ENCODE measurements at regions not wholly inside any gene's neighbourhood (a gene's known extent, or its start where the extent isn't known, plus 50 kb on each side); places are given as distances from the start of the nearest gene placed in this dataset.
"Not testable (repeated sequence)": the region's sequence is repeated elsewhere in the genome, so short reads cannot be mapped to it uniquely, and the experiment has no call there.

DNA sequence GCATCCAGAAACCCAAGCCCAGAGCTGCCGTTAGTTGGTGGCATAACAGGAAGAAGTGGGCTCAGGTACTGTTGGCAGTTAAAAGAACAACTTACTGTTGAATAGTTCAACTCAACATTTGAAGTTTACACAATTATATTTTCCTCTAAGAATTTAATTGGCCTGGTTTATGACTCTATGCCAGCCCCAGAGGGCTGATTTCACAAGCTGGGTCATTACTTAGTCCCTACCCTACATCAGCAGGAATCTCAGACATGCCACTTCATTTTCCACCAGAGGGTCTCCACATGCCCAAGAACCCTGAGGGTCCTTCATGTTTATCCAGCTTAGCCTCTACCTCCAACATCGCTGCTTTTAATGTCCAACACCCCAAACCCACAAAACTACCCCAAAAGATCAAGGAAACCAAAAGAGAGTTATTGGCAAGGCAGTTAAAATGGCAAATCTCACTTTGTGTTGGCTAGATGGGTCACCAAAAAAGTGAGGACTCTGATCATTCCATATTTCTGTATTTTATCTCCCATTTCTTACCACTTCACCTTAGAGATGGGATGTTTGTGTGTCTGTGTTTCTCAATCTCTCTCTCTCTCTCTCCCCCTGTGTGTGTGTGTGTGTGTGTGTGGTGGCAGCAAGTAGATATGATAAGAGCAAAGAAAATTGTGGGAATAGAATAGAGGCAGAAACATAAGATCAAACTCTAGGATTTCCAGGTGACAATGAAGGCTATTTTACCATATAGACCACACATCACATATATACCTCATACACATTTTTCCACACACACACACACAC, 112.5 kb upstream of the TBX18 start:
- DNase-seq (ENCODE audit: low read depth, low spot score) = no peak

GRCh38 chr6:84872996-84873723, 108.8 kb upstream of the TBX18 start:
- no peak for DNase-seq (ENCODE audit: low read depth, low spot score)

DNA sequence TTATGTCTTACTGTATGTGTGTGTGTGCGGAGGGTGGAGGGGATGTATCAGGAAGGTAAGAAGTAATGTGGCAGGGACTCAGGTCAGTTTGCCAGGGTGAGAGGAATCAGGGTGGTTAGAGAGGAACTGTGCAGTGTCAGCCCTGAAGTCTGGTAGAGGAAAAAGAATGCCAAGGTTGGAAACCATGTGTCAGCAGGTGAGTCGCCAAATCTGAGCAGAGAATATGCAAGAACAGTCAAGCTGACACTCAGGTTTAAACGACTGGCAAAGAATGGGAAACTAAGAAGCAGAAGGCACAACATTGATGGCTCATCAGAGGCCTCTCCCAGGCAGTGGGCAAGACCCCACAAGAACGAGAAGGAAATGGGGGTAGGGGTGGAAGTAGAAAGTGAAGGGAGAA, 107.5 kb upstream of the TBX18 start:
- no peak for DNase-seq (ENCODE audit: low read depth, low spot score)

GRCh38 chr6:84870672-84871071, 106.3 kb upstream of the TBX18 start:
- no peak for DNase-seq (ENCODE audit: low read depth, low spot score)

GRCh38 chr6:84868149-84868548, 103.8 kb upstream of the TBX18 start:
- DNase-seq (ENCODE audit: low read depth, low spot score) = no peak

DNA sequence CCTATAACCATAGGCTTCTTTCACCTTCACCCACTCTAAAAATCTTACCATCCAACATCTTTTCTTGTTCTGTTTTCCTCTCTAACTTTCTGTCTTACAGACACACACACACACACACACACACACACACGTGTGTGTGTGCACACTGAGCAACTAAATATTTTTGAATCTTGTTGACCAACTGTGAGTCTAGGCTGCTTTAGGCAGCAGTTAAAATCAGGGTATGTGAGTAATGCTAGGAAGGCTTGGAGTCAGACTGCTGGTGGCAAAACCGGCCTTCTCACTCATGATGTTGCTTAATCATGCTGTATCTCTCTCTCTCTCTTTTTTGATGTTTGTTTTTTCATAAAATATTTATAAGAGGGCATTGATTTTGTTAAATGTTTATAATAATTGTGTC, 103.1 kb upstream of the TBX18 start:
- no peak for DNase-seq (ENCODE audit: low read depth, low spot score)

DNA sequence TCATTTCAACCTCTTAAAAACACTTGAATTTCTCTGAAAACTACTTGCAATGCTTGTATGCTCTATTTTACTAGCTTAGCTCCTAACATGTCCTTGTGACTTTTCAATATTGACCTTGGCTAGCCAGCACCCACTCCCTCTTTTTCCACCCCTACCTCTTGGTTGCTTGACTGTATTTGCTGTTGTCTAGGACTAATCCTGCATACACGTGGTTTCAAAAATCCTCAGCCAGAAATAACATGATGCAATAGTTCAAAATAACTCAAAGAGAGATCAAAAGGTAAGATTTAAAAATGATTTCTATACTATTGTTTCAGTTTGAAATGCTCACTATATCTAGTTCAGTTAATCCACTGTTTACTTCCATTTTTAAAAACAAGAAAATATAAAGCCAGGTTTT, 102.3 kb upstream of the TBX18 start:
- no peak for DNase-seq (ENCODE audit: low read depth, low spot score)

- DNase-seq (ENCODE audit: low read depth, low spot score) = not testable (repeated sequence)
These were observed 101.0 kb upstream of the TBX18 start for GRCh38 chr6:84865372-84865771.

DNA sequence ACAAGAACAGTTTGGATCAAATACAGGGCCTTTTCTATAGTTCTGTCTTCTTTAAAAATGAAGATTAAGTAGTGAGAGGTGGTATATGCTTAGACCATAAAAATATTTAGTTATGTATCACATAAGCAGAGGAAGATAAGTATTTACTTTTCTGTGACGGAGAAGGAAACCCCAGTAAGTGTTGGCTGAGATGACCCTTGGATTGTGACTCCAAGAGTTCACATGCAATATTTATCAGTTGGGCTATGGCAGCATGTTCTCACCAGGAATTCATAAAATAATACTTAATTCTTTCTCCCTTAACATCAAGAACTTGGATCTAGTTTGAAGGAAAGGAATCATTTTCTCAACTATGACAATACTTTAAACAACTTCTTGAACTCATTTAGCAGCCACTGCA, 98.4 kb upstream of the TBX18 start:
- DNase-seq (ENCODE audit: low read depth, low spot score) = no peak

- no peak for DNase-seq (ENCODE audit: low read depth, low spot score)
These were observed 96.5 kb upstream of the TBX18 start for GRCh38 chr6:84860920-84861319.

GRCh38 chr6:84860509-84860908, 96.1 kb upstream of the TBX18 start:
- DNase-seq (ENCODE audit: low read depth, low spot score) = no peak

- DNase-seq (ENCODE audit: low read depth, low spot score) = no peak
These were observed 90.5 kb upstream of the TBX18 start for GRCh38 chr6:84854811-84855400.

DNA sequence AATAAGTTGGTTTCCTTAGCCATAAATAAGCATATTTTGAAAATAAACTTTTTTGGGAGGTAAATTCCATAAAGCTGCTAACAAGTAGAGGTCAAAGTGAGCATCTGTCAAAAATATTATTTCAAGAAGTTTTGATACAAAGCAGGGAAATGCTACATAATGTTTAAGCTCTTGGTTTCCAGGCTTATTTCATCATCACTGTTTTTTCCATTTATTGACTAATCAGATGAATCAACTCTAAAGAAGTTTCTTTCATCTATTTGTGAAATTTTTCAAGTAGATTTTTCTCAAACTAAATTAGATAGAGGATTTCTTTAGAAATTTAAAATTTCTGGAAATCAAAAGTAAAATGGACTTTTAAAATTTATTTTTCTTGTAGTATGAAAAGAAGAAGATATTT, 89.5 kb upstream of the TBX18 start:
- DNase-seq (ENCODE audit: low read depth, low spot score) = no peak

- DNase-seq (ENCODE audit: low read depth, low spot score) = no peak
These were observed 84.6 kb upstream of the TBX18 start for GRCh38 chr6:84848960-84849359.

DNA sequence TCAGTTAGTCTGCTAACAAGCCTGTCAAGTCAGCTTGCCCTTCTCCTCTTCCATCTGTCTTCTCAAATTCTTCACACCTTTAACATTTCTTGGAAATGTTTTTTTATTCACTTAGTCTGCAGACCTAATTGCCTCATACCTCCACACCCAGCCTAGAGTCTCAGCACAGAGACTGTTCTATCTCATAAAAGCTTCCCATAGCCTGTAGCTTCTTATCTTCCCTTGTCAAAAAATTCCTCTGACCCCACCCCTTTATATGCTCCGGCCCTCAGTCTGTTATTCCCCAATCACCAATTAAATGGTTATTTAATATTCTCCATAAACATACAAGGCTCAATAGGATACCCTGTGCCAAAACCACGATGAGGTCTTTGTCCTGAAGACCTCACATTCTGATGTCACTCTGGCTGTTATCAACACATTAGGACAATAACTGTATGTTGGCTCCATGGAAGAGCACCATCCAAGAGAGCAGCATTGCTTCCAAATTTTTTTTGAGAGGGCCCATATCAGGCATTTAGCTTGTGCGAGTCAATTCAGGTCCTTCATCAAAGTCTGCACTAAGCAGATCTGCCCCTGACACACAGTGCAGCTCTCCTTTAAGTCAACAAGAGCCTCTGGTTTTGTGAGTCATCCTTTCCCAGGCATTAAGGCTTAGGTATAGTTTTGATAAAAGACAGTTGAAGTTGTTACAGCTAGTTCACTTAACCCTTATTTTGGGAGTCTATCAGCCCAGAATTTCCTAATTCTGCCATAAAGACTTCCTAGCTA, 83.2 kb upstream of the TBX18 start:
- no peak for DNase-seq (ENCODE audit: low read depth, low spot score)

GRCh38 chr6:84842525-84843166, 78.2 kb upstream of the TBX18 start:
- DNase-seq (ENCODE audit: low read depth, low spot score) = no peak

DNA sequence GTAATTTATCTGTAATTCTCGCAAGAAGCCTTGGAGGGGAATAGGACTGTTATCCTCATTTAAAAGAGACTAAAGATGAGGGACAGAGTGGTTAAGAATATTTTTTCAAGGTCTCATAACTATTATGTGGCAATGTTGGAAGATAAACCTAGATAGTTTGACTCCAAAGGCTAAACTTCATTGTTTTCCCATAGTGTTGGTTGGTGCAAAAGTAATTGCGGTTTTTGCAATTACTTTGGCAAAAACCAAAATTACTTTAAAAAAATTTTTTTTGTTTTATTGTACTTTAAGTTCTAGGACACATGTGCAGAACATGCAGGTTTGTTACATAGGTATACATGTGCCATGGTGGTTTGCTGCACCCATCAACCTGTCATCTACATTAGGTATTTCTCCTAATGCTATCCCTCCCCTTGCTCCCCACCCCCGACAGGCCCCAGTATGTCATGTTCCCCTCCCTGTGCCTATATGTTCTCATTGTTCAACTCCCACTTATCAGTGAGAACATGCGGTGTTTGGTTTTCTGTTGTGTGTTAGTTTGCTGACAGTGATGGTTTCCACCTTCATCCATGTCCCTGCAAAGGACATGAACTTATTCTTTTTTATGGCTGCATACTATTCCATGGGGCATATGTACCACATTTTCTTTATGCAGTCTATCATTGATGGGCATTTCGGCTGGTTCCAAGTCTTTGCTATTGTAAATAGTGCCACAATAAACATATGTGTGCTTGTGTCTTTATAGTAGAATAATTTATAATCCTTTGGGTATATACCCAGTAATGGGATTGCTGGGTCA, 72.9 kb upstream of the TBX18 start:
- not testable (repeated sequence) for DNase-seq (ENCODE audit: low read depth, low spot score)

DNA sequence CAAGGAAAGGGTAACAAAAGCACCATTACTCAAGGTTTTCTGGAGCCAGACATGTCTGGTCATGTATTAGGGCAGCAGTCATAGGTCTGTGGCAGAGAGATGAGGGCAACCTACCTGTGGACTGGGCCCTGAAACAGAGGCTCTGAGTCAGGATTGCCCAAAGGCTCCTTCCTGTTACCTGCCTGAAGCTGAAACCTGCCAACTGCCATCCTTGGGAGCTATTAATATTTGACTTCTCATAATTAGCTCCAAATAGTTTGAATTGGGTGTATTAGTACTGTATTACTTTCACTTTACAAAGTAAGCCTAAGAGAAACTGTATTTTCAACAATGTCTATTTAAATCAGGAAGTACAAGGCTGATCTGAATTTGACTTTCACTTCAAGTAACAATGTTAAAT, 72.0 kb upstream of the TBX18 start:
- DNase-seq (ENCODE audit: low read depth, low spot score) = no peak

DNA sequence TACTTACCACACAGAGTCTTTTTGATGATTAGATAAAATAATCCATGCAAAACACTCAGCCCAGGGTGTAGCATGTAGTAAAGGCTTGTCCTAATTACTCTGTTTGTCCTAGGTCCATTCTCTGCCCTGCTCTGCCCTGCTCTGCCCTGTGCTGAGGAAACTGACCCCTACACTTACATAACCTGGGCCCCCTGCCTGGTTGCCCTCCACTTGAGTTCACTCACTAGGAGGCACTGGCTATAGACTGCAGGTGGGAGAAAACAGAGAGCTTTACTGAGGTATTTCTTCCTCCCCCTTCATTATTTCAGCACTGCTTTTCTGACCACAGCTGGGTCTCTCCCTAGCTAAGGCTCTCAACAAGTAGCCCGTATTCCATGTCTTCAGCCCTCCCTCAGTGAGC, 70.9 kb upstream of the TBX18 start:
- no peak for DNase-seq (ENCODE audit: low read depth, low spot score)

DNA sequence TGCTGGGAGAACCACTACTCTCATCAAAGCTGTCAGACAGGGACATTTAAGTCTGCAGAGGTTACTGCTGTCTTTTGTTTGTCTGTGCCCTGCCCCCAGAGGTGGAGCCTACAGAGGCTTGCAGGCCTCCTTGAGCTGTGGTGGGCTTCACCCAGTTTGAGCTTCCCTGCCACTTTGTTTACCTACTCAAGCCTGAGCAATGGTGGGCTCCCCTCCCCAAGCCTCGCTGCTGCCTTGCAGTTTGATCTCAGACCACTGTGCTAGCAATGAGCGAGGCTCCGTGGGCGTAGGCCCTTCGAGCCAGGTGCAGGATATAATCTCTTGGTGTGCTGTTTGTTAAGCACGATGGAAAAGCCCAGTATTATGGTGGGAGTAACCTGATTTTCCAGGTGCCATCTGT, 67.5 kb upstream of the TBX18 start:
- DNase-seq (ENCODE audit: low read depth, low spot score) = not testable (repeated sequence)

DNA sequence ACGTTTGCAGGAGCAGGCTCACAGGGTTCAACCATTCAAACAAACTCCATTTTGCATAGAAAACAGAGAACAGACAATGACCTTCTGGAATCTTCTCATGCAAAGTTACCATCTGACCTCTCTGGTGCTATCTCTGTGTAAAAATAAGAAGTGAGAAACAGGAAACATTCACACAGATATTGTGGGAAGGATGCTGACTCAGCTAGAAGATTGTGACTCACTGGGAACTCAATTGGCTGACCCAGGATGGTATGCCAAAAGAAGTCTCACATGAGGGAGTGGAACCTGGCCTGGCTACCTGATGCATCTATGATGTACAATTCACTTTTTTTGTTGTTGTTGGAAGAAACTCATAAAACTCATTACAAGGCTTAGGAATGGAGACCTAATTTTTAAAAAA, 61.1 kb upstream of the TBX18 start:
- DNase-seq (ENCODE audit: low read depth, low spot score) = no peak

Data from activated naive CD8-positive, alpha-beta T cell treated with anti-CD3 and anti-CD28 coated beads, Interleukin-2, amount 50 U/mL, for 16 hours (primary cell).